GM12872 (cell line): ENCODE measurements at regions not wholly inside any gene's neighbourhood (a gene's known extent, or its start where the extent isn't known, plus 50 kb on each side); places are given as distances from the start of the nearest gene placed in this dataset.

Source experiments
- TF ChIP-seq, protein P1 (sequence below): IDR thresholded peaks from 3 replicates; pipeline ENCODE4 v1.5.1; 2011; ENCODE audit warnings: low read depth, mild to moderate bottlenecking, low read length, moderate library complexity; ENCODE audit not compliant: insufficient read depth

DNA sequence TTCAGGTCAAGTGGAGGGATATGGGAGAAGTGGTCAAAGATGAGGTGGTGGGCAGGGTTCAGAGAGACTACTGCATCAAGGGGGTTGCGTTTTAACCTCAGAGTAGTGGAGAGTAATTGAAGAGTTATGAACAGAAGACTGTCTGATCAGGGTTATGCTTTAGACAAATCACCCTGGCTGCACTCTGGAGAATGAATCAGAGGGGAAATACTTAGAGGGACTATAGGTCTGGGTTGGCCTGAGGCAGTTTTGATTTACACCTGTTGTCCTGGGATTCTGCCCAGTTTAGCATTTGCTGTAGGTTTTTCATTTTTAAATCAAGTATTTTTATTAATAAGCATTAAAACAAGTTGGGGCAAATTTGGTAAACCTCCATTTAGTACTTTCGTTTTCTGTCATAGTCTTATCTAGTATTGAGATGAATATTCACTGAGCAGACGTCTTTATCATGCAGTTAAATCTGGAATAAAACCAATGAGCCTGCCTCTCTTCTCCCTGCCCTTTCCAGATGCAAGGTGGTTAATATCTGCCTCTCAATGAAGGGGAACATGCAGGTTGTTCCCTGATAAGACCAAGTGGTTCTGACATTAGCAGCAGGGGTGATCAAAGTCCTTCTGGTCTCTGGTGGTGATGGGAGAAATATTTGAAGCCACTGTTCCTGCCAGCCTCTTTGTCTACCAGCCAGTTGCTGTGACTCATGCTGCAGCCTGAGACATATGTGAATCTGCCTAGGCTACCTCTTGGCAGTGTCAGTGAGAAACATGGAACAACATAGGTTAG, 116.0 kb upstream of the RPS6KA3 start:
- TF ChIP-seq, protein P1, sequence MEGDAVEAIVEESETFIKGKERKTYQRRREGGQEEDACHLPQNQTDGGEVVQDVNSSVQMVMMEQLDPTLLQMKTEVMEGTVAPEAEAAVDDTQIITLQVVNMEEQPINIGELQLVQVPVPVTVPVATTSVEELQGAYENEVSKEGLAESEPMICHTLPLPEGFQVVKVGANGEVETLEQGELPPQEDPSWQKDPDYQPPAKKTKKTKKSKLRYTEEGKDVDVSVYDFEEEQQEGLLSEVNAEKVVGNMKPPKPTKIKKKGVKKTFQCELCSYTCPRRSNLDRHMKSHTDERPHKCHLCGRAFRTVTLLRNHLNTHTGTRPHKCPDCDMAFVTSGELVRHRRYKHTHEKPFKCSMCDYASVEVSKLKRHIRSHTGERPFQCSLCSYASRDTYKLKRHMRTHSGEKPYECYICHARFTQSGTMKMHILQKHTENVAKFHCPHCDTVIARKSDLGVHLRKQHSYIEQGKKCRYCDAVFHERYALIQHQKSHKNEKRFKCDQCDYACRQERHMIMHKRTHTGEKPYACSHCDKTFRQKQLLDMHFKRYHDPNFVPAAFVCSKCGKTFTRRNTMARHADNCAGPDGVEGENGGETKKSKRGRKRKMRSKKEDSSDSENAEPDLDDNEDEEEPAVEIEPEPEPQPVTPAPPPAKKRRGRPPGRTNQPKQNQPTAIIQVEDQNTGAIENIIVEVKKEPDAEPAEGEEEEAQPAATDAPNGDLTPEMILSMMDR, result no peak

DNA sequence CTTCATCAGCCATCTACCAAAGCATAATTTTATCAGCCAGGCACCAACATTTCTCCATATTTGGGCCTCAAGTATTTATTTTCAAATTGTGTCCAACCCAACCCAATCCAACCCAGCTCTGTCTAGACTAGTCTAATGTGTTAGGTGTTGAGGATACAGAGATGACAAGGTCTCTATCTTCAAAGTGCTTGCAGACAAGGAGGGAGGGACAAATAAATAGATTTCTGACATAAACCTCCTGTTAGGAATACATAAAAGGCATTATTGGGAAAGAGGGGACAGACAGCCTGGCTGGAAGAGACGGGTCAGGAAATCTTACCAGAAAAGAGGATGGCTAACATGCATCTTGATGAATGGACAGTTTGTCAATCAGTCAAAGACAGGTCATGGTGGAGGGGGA, 115.4 kb upstream of the RPS6KA3 start:
- TF ChIP-seq, protein P1, result no peak

DNA sequence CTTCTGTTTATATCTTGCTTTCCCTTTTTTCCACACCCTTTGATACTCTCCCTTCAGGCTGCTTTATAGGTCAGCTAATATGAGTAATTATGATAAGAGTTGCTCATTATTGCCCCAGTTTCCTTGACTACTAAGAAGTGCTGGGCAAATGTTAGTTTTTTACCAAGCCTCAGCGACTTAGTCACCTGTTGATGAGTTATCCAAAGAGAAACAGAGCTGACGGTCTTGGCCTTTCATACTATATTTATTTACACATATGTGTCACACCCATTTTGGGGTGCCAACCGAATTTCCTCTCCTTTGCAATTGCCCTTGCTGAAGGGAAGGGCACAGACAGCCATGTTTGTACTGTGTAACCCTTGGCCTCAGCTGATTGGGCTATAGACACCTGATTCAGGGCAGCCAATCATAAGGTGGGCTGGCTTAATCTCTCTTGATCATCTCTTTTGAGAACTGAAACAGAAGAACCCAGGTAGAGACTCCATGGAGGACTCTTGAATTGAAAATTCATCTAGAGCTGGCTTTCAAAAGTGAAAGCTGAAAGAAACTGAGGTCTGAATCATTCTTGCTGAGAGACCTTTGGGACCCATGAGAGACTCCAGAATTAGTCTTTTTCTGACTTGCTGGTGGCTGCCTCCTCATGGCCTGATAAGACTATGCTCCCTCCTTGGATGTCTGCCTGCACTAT, 111.7 kb upstream of the RPS6KA3 start:
- TF ChIP-seq, protein P1, result no peak; the same call in 2 of the 3 replicates

DNA sequence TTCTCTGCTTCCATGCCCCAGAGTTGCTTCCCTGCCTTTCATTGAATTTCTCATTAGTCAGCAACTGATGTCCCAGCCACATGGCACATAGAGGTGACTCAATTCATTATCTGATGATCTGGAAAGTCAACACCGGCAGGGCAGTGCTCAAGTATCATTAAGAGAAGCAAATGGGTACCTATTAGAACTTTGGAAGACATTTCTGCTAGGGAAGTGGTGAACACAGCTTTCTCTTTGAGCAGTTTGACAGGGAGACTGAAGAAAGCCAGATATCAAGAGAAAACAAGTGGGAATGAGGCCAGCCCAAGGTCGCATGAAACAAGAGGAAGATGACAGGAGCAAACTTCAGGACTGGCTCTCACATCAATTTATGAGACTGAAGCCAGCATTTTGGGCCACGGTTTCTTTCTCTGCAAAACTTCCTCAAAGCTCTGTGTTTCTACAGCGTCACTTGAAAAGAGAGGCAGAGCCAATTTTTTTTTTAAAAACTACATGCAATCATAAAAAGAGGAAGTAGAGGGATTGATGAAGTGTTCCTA, 108.3 kb upstream of the RPS6KA3 start:
- TF ChIP-seq, protein P1, result no peak

DNA sequence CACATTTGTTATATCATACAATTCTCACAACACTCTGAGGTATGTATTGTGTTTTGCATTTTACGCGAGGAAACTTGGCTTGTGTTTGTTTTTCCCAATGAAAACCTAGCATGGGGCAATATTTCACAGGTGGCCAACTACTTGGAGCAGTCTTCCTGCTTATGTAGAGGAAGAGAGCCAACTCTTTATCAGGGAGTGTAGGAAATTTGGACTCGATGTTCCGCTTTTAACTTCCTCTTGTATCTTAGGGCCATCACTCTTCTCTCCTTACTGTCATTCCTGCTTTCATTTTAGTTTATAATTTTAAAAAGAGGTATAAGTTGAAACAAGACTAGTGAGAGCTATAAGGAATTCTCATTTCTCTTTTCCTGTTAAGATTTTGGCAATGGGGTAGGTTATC, 107.7 kb upstream of the RPS6KA3 start:
- TF ChIP-seq, protein P1, result no peak

DNA sequence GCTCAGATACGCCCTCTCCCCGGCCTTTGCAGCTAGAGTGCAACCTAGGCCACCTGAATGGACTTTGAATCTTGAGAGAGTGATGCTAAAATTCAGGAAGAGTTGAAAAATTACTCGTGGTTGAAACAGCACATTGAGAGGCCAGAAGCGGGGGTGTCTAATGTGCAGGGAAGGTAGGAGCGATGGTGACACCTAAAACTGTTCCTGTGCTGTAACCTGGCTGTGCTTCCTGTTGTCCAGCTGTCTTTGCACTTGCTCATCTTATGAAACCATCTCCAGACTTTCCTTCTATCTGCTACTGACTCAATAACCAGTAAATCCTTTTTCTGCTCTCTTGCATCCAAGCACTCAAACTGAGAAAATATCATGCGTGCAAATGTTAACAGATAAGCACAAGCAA, 106.4 kb upstream of the RPS6KA3 start:
- TF ChIP-seq, protein P1, result no peak

DNA sequence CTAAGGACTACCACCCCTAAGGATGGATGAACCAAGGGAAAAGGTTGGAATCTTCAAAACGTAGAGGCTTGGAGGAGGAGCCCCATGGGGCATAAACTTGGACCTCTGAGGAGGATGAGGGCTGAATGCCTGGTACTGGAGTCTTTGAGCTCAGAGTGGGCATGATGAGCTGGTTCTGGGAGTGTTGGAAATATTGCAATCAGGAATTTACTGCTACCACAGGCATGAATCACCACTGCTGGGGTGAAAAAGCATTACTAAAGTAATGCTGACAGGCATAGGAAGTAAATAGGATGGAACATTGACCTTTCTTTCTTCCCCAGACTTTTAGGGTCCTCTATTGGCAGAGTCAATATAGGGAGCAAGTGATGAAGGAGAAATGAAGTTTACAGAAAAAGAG, 105.8 kb upstream of the RPS6KA3 start:
- TF ChIP-seq, protein P1, result no peak
